ENCODE measurements at regions not wholly inside any gene's neighbourhood (a gene's known extent, or its start where the extent isn't known, plus 50 kb on each side); places are given as distances from the start of the nearest gene placed in this dataset.
"Not testable (repeated sequence)": the region's sequence is repeated elsewhere in the genome, so short reads cannot be mapped to it uniquely, and the experiment has no call there.

DNA sequence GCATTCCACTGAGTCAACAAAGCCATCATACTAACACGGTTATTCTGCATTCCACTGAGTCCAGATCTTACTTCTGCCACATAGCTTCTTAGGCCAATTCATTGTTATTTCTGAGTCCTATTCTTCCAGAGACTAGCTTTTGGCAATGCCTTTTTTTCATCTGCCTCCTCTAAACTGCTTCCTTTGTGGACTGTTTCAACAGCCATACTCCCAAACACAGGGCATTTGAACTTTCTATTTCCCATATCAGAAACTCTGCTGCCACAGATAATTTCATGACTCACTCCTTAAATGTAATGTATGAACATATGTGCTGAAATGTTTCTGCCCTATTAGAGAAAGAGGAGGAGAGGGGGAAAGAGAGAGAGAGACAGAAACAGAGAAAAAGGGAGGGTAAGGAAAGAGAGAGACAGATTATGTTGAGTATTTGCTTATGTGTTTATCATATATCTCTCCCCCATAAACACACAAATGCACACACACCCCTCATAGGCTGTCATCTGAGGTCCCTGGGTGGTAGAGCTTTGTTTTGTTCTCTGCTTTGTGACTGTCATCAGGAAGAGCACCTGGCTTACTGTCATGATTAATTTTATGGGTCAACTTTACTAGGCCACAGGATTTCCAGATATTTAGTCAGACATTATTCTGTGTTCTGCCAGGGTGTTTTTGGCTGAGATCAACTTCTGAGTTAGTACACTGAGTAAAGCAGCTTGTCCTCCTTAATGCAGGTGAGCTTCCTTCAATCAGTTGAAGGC, 308.0 kb upstream of the KCND2 start:
- TF ChIP-seq EZH2phosphoT487 (IDR thresholded peaks at IDR 0.05; ENCODE audit: borderline replicate concordance, low read length), result no peak
- TF ChIP-seq, protein P1, sequence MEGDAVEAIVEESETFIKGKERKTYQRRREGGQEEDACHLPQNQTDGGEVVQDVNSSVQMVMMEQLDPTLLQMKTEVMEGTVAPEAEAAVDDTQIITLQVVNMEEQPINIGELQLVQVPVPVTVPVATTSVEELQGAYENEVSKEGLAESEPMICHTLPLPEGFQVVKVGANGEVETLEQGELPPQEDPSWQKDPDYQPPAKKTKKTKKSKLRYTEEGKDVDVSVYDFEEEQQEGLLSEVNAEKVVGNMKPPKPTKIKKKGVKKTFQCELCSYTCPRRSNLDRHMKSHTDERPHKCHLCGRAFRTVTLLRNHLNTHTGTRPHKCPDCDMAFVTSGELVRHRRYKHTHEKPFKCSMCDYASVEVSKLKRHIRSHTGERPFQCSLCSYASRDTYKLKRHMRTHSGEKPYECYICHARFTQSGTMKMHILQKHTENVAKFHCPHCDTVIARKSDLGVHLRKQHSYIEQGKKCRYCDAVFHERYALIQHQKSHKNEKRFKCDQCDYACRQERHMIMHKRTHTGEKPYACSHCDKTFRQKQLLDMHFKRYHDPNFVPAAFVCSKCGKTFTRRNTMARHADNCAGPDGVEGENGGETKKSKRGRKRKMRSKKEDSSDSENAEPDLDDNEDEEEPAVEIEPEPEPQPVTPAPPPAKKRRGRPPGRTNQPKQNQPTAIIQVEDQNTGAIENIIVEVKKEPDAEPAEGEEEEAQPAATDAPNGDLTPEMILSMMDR (IDR thresholded peaks at IDR 0.05; ENCODE audit: low read depth, low read length, poor library complexity, severe bottlenecking), result no peak
- Histone ChIP-seq H3K9me2 (replicated peaks; ENCODE audit: control insufficient read depth, low read length) (no peaks in the 10 kb centered on the region), H3K4me2 (ENCODE audit: low read length) (no peak overlapping the region), H3K27me3 (ENCODE audit: control insufficient read depth, low read length) (no peaks in the 10 kb centered on the region), H3K36me3 (ENCODE audit: control insufficient read depth, low read length) (no peaks in the 10 kb centered on the region), H4K20me1 (ENCODE audit: control insufficient read depth, insufficient read depth, low read depth, low read length) (no peaks in the 10 kb centered on the region), H3K4me3 (ENCODE audit: low read length) (no peak overlapping the region), H3F3A (ENCODE audit: control insufficient read depth, insufficient read depth) (no peaks in the 10 kb centered on the region), H3K4me1 (ENCODE audit: control insufficient read depth, low read length) (no peaks in the 10 kb centered on the region), H3K9me3 (ENCODE audit: control insufficient read depth, insufficient read depth, low read length) (no peaks in the 10 kb centered on the region), H3K79me2 (ENCODE audit: control insufficient read depth, low read length) (no peaks in the 10 kb centered on the region), H3K27ac (ENCODE audit: low read depth, low read length) (no peak overlapping the region)

DNA sequence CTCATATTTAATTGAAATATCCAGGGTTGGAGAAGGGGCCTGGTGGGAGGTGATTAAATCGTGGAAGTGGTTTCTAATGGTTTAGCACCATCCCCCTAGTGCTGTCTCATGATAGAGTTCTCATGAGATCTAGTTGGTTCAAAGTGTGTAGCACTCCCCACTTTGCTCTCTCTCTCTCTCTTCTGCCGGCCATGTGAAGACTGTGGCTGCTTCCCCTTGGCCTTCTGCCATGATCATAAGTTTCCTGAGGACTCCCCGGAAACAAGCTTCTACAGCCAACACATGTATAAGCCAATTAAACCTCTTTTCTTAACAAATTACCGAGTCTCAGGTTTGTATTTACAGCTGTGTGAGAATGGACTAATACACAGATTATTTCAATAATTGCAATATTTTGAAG, 305.8 kb upstream of the KCND2 start:
- Histone ChIP-seq H3K9me2 (replicated peaks; ENCODE audit: control insufficient read depth, low read length) (no peaks in the 10 kb centered on the region), H3K36me3 (ENCODE audit: control insufficient read depth, low read length) (no peaks in the 10 kb centered on the region), H3K9me3 (ENCODE audit: control insufficient read depth, insufficient read depth, low read length) (no peaks in the 10 kb centered on the region), H3K4me1 (ENCODE audit: control insufficient read depth, low read length) (no peaks in the 10 kb centered on the region), H3K79me2 (ENCODE audit: control insufficient read depth, low read length) (no peaks in the 10 kb centered on the region), H3K4me3 (ENCODE audit: low read length) (no peak overlapping the region), H3F3A (ENCODE audit: control insufficient read depth, insufficient read depth) (no peaks in the 10 kb centered on the region), H3K4me2 (ENCODE audit: low read length) (no peak overlapping the region), H4K20me1 (ENCODE audit: control insufficient read depth, insufficient read depth, low read depth, low read length) (no peaks in the 10 kb centered on the region), H3K27me3 (ENCODE audit: control insufficient read depth, low read length) (no peaks in the 10 kb centered on the region), H3K27ac (ENCODE audit: low read depth, low read length) (no peak overlapping the region)
- TF ChIP-seq, protein P1 (IDR thresholded peaks at IDR 0.05; ENCODE audit: low read depth, low read length, poor library complexity, severe bottlenecking), result no peak
- no peak for TF ChIP-seq EZH2phosphoT487 (IDR thresholded peaks at IDR 0.05; ENCODE audit: borderline replicate concordance, low read length)

DNA sequence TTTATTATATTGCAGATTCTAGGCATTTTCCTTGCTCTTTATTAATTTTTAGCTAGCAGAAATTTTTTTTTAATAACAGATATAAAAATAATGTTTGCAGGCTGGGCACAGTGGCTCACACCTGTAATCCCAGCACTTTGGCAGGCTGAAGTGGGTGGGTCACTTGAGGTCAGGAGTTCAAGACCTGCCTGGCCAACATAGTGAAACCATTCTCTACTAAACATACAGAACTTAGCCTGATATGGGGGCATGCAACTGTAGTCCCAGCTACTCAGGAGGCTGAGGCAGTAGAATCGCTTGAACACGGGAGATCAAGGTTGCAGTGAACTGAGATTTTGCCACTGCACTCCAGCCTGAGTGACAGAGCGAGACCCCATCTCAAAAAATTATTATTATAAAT, 304.6 kb upstream of the KCND2 start:
- H3K9me2 ChIP-seq (replicated peaks; ENCODE audit: control insufficient read depth, low read length); H3K36me3 ChIP-seq (ENCODE audit: control insufficient read depth, low read length); H3K9me3 ChIP-seq (ENCODE audit: control insufficient read depth, insufficient read depth, low read length); H3K27ac ChIP-seq (ENCODE audit: low read depth, low read length); H3K27me3 ChIP-seq (ENCODE audit: control insufficient read depth, low read length); H4K20me1 ChIP-seq (ENCODE audit: control insufficient read depth, insufficient read depth, low read depth, low read length); H3K4me3 ChIP-seq (ENCODE audit: low read length); H3K4me1 ChIP-seq (ENCODE audit: control insufficient read depth, low read length); H3K4me2 ChIP-seq (ENCODE audit: low read length); H3K79me2 ChIP-seq (ENCODE audit: control insufficient read depth, low read length); H3F3A ChIP-seq (ENCODE audit: control insufficient read depth, insufficient read depth): not testable (repeated sequence)

DNA sequence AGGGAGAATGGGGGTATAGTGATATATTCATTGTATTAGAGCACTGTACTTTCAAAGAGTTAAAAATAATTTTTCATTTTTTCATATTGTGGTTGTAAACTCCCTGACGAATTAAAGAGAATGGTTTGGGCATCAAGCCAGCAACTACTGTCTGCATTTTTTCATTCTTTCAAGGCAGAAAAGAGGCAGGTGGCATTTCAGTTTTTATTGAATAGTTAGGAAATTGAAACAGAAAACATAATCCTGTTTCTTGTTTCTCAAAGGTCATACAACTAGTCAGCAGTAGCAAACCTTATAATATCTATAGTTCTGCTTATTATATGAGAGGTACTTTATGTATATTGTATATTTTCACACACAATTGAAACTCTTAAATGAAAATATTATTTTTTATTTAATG, 303.9 kb upstream of the KCND2 start:
- Histone ChIP-seq H4K20me1 (ENCODE audit: control insufficient read depth, insufficient read depth, low read depth, low read length) (no peaks in the 10 kb centered on the region), H3K9me3 (ENCODE audit: control insufficient read depth, insufficient read depth, low read length) (no peaks in the 10 kb centered on the region), H3K79me2 (ENCODE audit: control insufficient read depth, low read length) (no peaks in the 10 kb centered on the region), H3F3A (ENCODE audit: control insufficient read depth, insufficient read depth) (no peaks in the 10 kb centered on the region), H3K9me2 (replicated peaks; ENCODE audit: control insufficient read depth, low read length) (no peaks in the 10 kb centered on the region), H3K27ac (ENCODE audit: low read depth, low read length) (no peak overlapping the region), H3K4me2 (ENCODE audit: low read length) (no peak overlapping the region), H3K27me3 (ENCODE audit: control insufficient read depth, low read length) (no peaks in the 10 kb centered on the region), H3K36me3 (ENCODE audit: control insufficient read depth, low read length) (no peaks in the 10 kb centered on the region), H3K4me1 (ENCODE audit: control insufficient read depth, low read length) (no peaks in the 10 kb centered on the region), H3K4me3 (ENCODE audit: low read length) (no peak overlapping the region)
- TF ChIP-seq, protein P1 (IDR thresholded peaks at IDR 0.05; ENCODE audit: low read depth, low read length, poor library complexity, severe bottlenecking), result no peak
- TF ChIP-seq EZH2phosphoT487 (IDR thresholded peaks at IDR 0.05; ENCODE audit: borderline replicate concordance, low read length), result no peak

Measured in DOHH2 (cell line).